Fibroblast of mammary gland (primary cell): ENCODE measurements at regions not wholly inside any gene's neighbourhood (a gene's known extent, or its start where the extent isn't known, plus 50 kb on each side); places are given as distances from the start of the nearest gene placed in this dataset.

Experiments
- DNase-seq: peaks from one replicate; pipeline ENCODE4 v3.0.0-alpha.2; 2010; ENCODE audit warnings: low read depth
- H3K4me3 ChIP-seq: 2 replicates; pipeline ENCODE4 v1.5.1; 2011; ENCODE audit warnings: low read depth, mild to moderate bottlenecking, low read length, moderate library complexity; ENCODE audit not compliant: control insufficient read depth
- TF ChIP-seq, protein P1 (sequence below): conservative IDR thresholded peaks from 2 replicates; pipeline ENCODE4 v1.5.1; 2011; ENCODE audit warnings: low read depth, low read length, inconsistent platforms; ENCODE audit not compliant: control insufficient read depth, insufficient read depth

DNA sequence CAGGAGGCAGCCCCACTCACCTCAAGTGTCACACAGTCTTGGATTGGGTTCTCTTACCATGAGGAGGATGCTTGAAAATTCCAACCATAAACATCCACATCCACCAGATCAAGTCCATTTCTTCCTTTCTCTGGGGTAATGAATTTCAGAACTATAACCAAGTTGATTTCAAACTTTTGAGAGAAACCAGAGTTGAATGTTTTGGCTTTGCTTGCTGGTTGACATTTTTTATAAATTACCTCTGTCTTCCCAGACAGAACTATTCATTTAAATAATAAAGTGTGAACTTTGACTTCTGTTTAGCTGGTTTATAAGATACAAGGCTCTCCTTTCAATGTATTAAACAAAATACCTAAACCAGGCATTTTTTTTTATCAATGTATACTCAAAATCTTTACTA lies 550.7 kb downstream of the KCTD12 start:
- H3K4me3 ChIP-seq: no peak overlapping the region
- TF ChIP-seq, protein P1, sequence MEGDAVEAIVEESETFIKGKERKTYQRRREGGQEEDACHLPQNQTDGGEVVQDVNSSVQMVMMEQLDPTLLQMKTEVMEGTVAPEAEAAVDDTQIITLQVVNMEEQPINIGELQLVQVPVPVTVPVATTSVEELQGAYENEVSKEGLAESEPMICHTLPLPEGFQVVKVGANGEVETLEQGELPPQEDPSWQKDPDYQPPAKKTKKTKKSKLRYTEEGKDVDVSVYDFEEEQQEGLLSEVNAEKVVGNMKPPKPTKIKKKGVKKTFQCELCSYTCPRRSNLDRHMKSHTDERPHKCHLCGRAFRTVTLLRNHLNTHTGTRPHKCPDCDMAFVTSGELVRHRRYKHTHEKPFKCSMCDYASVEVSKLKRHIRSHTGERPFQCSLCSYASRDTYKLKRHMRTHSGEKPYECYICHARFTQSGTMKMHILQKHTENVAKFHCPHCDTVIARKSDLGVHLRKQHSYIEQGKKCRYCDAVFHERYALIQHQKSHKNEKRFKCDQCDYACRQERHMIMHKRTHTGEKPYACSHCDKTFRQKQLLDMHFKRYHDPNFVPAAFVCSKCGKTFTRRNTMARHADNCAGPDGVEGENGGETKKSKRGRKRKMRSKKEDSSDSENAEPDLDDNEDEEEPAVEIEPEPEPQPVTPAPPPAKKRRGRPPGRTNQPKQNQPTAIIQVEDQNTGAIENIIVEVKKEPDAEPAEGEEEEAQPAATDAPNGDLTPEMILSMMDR: no peak

DNA sequence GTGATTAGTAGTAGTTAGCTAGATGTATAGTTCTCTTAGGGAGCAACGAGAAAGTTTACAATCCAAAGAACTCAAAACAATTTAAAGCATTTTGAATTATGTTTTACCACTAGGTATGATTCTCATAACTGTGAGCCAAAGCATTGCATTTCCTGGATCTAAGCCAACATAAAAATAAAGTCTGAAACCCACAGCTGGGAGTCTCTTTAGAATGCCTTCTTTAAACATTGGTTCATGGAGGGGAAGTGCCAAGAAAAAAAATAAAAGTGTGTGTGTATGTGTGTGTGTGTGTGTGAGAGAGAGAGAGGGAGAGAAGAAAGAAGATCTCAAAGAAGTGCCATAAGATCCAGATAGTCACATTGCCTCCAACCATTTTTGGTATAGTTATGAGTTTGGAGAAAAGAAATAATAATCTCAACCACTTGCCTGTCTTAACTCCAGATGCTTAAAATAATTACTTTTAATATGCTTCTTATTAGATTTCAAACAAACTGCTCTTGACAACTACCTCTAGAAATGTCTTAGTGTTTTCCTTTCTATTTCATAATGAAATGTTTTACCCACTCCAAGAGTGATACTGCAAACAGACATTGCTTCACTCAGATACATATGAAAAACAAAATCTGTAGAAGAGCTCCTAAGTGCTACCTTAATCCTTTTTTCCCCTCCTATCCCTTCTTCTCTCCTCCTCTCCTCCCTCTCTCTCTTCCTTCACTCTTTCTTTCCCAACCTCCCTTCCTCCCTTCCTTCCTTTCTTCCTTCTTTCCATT lies 554.1 kb downstream of the KCTD12 start:
- H3K4me3 ChIP-seq: no peak overlapping the region
- DNase-seq: no peak
- TF ChIP-seq, protein P1: no peak

More for the DNA sequence above, 550.7 kb downstream of the KCTD12 start:
- no peak for DNase-seq

DNA sequence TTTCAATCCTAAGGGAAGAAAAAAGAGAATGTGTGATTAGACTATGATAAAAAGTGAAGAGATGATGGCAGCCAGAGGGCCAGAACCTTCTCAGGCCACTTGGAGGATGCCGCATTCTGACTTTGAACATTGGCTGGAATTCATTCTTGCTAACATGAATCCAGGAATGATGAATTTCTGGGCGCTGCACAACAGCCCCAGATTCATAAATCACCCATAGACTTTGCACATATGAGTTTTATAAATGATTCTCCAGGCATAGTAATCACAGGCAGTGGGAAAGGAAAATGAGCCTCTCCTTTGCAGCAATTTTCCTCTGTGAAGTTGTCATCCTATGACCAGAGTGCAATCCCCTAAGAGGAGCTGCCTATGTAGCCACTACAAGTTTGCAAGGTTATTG lies 555.4 kb downstream of the KCTD12 start:
- H3K4me3 ChIP-seq: no peak overlapping the region
- TF ChIP-seq, protein P1: no peak
- peak; percentile 41 for DNase-seq

DNA sequence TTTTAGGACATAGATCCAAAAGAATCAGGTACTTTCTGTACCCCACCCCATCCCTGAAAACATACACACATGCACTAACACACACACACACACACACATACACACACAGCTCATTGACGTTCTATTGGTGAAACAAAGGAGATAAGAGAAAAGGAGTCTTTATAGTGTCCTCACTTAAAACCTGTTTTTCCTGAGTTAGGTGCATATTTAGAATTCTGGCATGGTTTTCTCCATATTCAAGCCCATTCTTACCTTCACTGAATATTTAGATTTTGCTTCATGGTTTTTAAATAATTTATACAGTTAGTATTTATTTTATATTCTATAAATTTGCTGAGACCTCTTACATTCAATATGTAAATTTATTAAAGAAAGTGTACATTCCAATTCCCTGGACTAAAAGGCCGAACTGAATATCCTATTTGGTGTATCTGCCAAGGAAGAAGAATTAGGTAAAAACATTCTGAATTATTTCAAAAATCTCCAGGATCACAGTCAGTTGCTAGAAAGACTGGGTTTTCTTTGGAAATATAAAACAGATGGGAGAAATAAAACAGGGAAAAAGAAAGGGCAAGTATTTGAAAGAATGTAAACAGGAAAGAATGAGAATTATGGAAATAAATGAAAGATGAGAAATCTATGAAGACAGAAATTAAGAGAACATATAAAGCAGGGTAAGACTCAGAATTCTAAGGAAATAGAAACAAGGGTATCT lies 556.2 kb downstream of the KCTD12 start:
- H3K4me3 ChIP-seq: no peak overlapping the region
- no peak for DNase-seq
- TF ChIP-seq, protein P1: no peak

DNA sequence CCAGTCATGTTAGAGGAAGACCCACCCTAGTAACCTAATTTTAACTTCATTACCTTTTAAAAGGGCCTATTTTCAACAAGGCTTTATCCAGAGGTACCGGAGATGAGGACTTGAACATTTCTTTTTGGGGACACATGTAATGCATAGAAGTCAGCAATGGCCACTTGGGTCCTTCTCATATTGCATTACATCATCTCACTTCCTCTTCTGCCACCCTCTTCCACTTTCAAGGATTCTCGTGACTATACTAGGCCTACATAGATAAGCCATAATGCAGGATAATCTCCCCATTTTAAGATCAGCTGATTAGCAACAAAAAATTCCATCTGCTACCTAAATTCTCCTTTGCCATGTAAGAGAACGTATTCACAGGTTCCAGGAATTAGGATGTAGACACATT lies 557.2 kb downstream of the KCTD12 start:
- no peak overlapping the region for H3K4me3 ChIP-seq
- DNase-seq: no peak
- TF ChIP-seq, protein P1: no peak

DNA sequence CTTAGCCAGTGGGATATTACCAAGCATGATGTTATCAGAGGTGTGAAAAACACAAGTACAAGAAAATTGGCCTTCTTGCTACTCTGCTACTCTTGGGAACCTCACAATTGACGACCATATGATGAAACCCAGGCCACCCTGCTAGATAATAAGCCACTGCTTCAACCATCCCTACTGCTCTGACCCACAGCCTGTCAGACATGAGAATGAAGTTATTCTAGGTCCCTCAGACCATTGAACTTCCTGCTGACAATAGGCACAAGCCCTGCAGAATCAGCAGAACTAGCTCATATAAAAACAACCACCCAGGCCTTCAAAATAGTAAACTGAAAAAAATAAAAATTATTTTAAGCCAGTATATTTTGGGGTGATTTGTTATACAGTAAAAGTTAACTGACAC lies 559.9 kb downstream of the KCTD12 start:
- DNase-seq: no peak
- TF ChIP-seq, protein P1: no peak
- H3K4me3 ChIP-seq: no peak overlapping the region
